ENCODE measurements at regions not wholly inside any gene's neighbourhood (a gene's known extent, or its start where the extent isn't known, plus 50 kb on each side); places are given as distances from the start of the nearest gene placed in this dataset.
"Not testable (repeated sequence)": the region's sequence is repeated elsewhere in the genome, so short reads cannot be mapped to it uniquely, and the experiment has no call there.

GRCh38 chr12:25384038-25384892, 133.5 kb upstream of the KRAS start:
- no peak for DNase-seq (ENCODE audit: low read depth)

GRCh38 chr12:25382311-25383106, 131.8 kb upstream of the KRAS start:
- DNase-seq (ENCODE audit: low read depth): no peak

GRCh38 chr12:25377469-25378177, 126.9 kb upstream of the KRAS start:
- DNase-seq (ENCODE audit: low read depth): no peak

GRCh38 chr12:25376985-25377384, 126.3 kb upstream of the KRAS start:
- no peak for DNase-seq (ENCODE audit: low read depth)

- DNase-seq (ENCODE audit: low read depth): no peak
Observed at GRCh38 chr12:25376407-25376806, 125.7 kb upstream of the KRAS start.

GRCh38 chr12:25372969-25373817, 122.5 kb upstream of the KRAS start:
- no peak for DNase-seq (ENCODE audit: low read depth)

- no peak for DNase-seq (ENCODE audit: low read depth)
Observed at GRCh38 chr12:25372002-25372401, 121.3 kb upstream of the KRAS start.

- DNase-seq (ENCODE audit: low read depth): no peak
Observed at GRCh38 chr12:25368557-25368956, 117.8 kb upstream of the KRAS start.

GRCh38 chr12:25366122-25366521, 115.4 kb upstream of the KRAS start:
- no peak for DNase-seq (ENCODE audit: low read depth)

- no peak for DNase-seq (ENCODE audit: low read depth)
Observed at GRCh38 chr12:25365340-25365730, 114.6 kb upstream of the KRAS start.

GRCh38 chr12:25364529-25365339, 114.0 kb upstream of the KRAS start:
- DNase-seq (ENCODE audit: low read depth): peak; percentile 38

- DNase-seq (ENCODE audit: low read depth): no peak
Observed at GRCh38 chr12:25362646-25363045, 111.9 kb upstream of the KRAS start.

- no peak for DNase-seq (ENCODE audit: low read depth)
Observed at GRCh38 chr12:25361511-25361910, 110.8 kb upstream of the KRAS start.

- no peak for DNase-seq (ENCODE audit: low read depth)
Observed at GRCh38 chr12:25357595-25357994, 106.9 kb upstream of the KRAS start.

- DNase-seq (ENCODE audit: low read depth): not testable (repeated sequence)
Observed at GRCh38 chr12:25352942-25353341, 102.2 kb upstream of the KRAS start.

GRCh38 chr12:25352083-25352918, 101.6 kb upstream of the KRAS start:
- DNase-seq (ENCODE audit: low read depth): no peak

GRCh38 chr12:25348593-25348895, 97.8 kb upstream of the KRAS start:
- DNase-seq (ENCODE audit: low read depth): no peak

- DNase-seq (ENCODE audit: low read depth): no peak
Observed at GRCh38 chr12:25347716-25348592, 97.2 kb upstream of the KRAS start.

GRCh38 chr12:25341877-25342276, 91.1 kb upstream of the KRAS start:
- DNase-seq (ENCODE audit: low read depth): not testable (repeated sequence)
